Type B pancreatic cell (in vitro differentiated cells): ENCODE measurements at regions not wholly inside any gene's neighbourhood (a gene's known extent, or its start where the extent isn't known, plus 50 kb on each side); places are given as distances from the start of the nearest gene placed in this dataset.

Experiments
- DNase-seq: peaks from one replicate; pipeline ENCODE4 v3.0.0; 2021; ENCODE audit warnings: mixed read lengths; ENCODE audit not compliant: unreplicated experiment; ENCODE audit errors: extremely low spot score
- H3K27ac Mint-ChIP-seq: 2 replicates; pipeline ENCODE4 v1.8.0; 2021; ENCODE audit warnings: mild to moderate bottlenecking, mixed read lengths
- H3K27me3 Mint-ChIP-seq: 2 replicates; pipeline ENCODE4 v1.8.0; 2021; ENCODE audit warnings: mixed read lengths
- H3K36me3 Mint-ChIP-seq: 2 replicates; pipeline ENCODE4 v1.8.0; 2021; ENCODE audit warnings: mixed read lengths
- H3K4me1 Mint-ChIP-seq: one replicate; pipeline ENCODE4 v1.8.0; 2021; ENCODE audit warnings: mixed read lengths; ENCODE audit not compliant: unreplicated experiment
- H3K4me3 Mint-ChIP-seq: 2 replicates; pipeline ENCODE4 v1.8.0; 2021; ENCODE audit warnings: mild to moderate bottlenecking, mixed read lengths
- H3K9me3 Mint-ChIP-seq: 2 replicates; pipeline ENCODE4 v1.8.0; 2021; ENCODE audit warnings: mixed read lengths
- CTCF ChIP-seq: fragments of 200-600 bp; sonication (generic); conservative IDR thresholded peaks from 2 replicates; pipeline ENCODE4 v1.5.0; 2021; ENCODE audit warnings: antibody characterized with exemption, mild to moderate bottlenecking

GRCh38 chr20:10971096-10971495 is 297.3 kb upstream of the JAG1 start:
- peaks cover 3% of the 10 kb centered on the region for H3K9me3 Mint-ChIP-seq
- no peaks in the 10 kb centered on the region for H3K4me1 Mint-ChIP-seq
- no peak for TF ChIP-seq CTCF
- no peak overlapping the region for H3K27ac Mint-ChIP-seq
- no peak for DNase-seq
- H3K27me3 Mint-ChIP-seq: no peaks in the 10 kb centered on the region
- no peak overlapping the region for H3K4me3 Mint-ChIP-seq
- no peaks in the 10 kb centered on the region for H3K36me3 Mint-ChIP-seq

DNA sequence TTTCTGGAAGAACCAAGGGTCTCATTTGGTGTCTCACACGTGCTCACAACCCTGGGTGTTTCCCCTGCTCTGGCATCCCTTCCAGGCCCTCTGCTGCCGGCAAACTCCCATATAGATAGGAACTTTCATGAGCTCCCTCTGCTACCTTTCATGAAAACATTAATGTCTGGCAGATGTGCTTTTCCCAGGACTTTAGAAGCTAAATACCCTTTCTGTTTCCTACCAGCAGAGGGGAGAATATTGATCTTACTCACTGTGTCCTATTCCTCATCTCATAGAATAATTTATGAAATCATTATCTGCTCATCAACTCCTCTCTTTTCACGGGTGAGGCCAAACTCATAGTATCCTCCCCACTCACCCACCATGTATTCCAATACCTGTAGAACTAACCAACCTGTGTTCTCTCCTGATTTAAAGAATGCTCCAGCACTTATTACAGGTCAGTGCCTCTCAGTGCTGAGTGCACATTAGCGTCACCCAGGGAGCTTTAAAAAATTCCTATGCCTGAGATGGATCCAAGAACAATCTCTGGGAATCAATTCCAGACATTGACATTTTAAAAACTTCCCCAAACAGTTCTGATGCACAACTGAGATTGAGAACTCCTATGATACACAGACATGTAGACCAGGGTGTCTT is 298.5 kb upstream of the JAG1 start:
- no peak overlapping the region for H3K4me3 Mint-ChIP-seq
- H3K27ac Mint-ChIP-seq: no peak overlapping the region
- no peaks in the 10 kb centered on the region for H3K36me3 Mint-ChIP-seq
- no peak for TF ChIP-seq CTCF
- no peaks in the 10 kb centered on the region for H3K4me1 Mint-ChIP-seq
- no peak for DNase-seq
- H3K9me3 Mint-ChIP-seq: peaks cover 3% of the 10 kb centered on the region
- H3K27me3 Mint-ChIP-seq: no peaks in the 10 kb centered on the region

DNA sequence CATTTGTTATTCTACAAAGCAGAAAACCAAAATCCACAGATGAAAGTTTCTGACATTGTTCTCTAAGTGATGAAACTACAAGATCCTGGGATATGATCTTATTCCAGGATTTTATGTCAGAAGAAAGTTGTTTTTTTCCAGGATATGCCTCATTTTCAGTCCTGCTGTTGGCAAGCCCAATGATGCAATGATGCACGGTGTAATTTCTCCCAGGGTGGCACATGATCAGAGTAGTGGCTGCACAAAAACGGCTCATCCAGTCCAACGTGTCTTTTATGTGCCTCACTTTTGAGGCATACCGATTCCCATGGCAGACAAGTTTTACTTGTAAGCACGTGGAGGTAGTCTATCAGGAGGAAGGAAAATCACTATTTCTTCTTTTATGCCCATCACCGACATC is 302.3 kb upstream of the JAG1 start:
- no peak overlapping the region for H3K4me3 Mint-ChIP-seq
- no peak overlapping the region for H3K27ac Mint-ChIP-seq
- H3K4me1 Mint-ChIP-seq: peaks cover 6% of the 10 kb centered on the region
- no peak for DNase-seq
- H3K36me3 Mint-ChIP-seq: no peaks in the 10 kb centered on the region
- no peaks in the 10 kb centered on the region for H3K9me3 Mint-ChIP-seq
- no peaks in the 10 kb centered on the region for H3K27me3 Mint-ChIP-seq
- TF ChIP-seq CTCF: no peak

GRCh38 chr20:10978019-10978702 is 304.4 kb upstream of the JAG1 start:
- no peaks in the 10 kb centered on the region for H3K27me3 Mint-ChIP-seq
- H3K4me3 Mint-ChIP-seq: no peak overlapping the region
- H3K27ac Mint-ChIP-seq: no peak overlapping the region
- H3K9me3 Mint-ChIP-seq: no peaks in the 10 kb centered on the region
- no peaks in the 10 kb centered on the region for H3K36me3 Mint-ChIP-seq
- DNase-seq: no peak
- peaks cover 18% of the 10 kb centered on the region for H3K4me1 Mint-ChIP-seq
- no peak for TF ChIP-seq CTCF

GRCh38 chr20:10978713-10979112 is 304.9 kb upstream of the JAG1 start:
- Mint-ChIP-seq H3K4me3 (no peak overlapping the region), H3K36me3 (no peaks in the 10 kb centered on the region), H3K27me3 (no peaks in the 10 kb centered on the region), H3K4me1 (peaks cover 18% of the 10 kb centered on the region), H3K27ac (no peak overlapping the region), H3K9me3 (no peaks in the 10 kb centered on the region)
- no peak for DNase-seq
- no peak for TF ChIP-seq CTCF
